SK-N-SH treated with all-trans-retinoic acid at 6 μM for 48 hours (cell line): ENCODE measurements at regions not wholly inside any gene's neighbourhood (a gene's known extent, or its start where the extent isn't known, plus 50 kb on each side); places are given as distances from the start of the nearest gene placed in this dataset.

Experiments
- ATAC-seq: fragments of 200-7000 bp; cut with Tn5 transposase; 3 replicates; pipeline ENCODE4 v1.9.1; 2020; ENCODE audit warnings: mild to moderate bottlenecking, moderate library complexity
- ARNTL ChIP-seq: fragments of 450-650 bp; formaldehyde crosslinking; IDR thresholded peaks from 2 replicates; pipeline ENCODE4 v1.5.0; 2020; ENCODE audit warnings: low read depth, mild to moderate bottlenecking, moderate library complexity, borderline replicate concordance
- BACH2 ChIP-seq: fragments of 250-450 bp; sonication (Bioruptor Pico); IDR thresholded peaks from 2 replicates; pipeline ENCODE4 v1.9.0; 2021; ENCODE audit warnings: mild to moderate bottlenecking, borderline replicate concordance
- CSDC2 ChIP-seq: fragments of 250-450 bp; sonication (Bioruptor Pico); IDR thresholded peaks from 2 replicates; pipeline ENCODE4 v1.5.0; 2020; ENCODE audit warnings: mild to moderate bottlenecking, moderate library complexity
- CSRNP3 ChIP-seq: fragments of 250-450 bp; sonication (Bioruptor Pico); IDR thresholded peaks from 2 replicates; pipeline ENCODE4 v1.5.1; 2021; ENCODE audit warnings: mild to moderate bottlenecking, moderate library complexity
- ESRRG ChIP-seq: fragments of 250-450 bp; sonication (Bioruptor Pico); IDR thresholded peaks from 2 replicates; pipeline ENCODE4 v1.6.1; 2021; ENCODE audit warnings: mild to moderate bottlenecking
- GLIS3 ChIP-seq: fragments of 250-450 bp; sonication (Bioruptor Pico); IDR thresholded peaks from 2 replicates; pipeline ENCODE4 v1.5.0; 2020; ENCODE audit warnings: mild to moderate bottlenecking, moderate library complexity
- ISL1 ChIP-seq: fragments of 250-450 bp; sonication (Bioruptor Pico); IDR thresholded peaks from 2 replicates; pipeline ENCODE4 v2.1.2; 2022; ENCODE audit warnings: mild to moderate bottlenecking, moderate library complexity
- OSR1 ChIP-seq: fragments of 250-450 bp; sonication (Bioruptor Pico); IDR thresholded peaks from 2 replicates; pipeline ENCODE4 v1.8.0; 2022; ENCODE audit warnings: moderate library complexity, mild to moderate bottlenecking, inconsistent platforms
- PATZ1 ChIP-seq: fragments of 250-450 bp; sonication (Bioruptor Pico); IDR thresholded peaks from 2 replicates; pipeline ENCODE4 v1.8.0; 2020; ENCODE audit warnings: mild to moderate bottlenecking, moderate library complexity, borderline replicate concordance
- POU6F1 ChIP-seq: fragments of 250-450 bp; sonication (Bioruptor Pico); IDR thresholded peaks from 2 replicates; pipeline ENCODE4 v1.8.0; 2021; ENCODE audit warnings: low read depth, mild to moderate bottlenecking, moderate library complexity, borderline replicate concordance
- PPARA ChIP-seq: fragments of 250-450 bp; sonication (Bioruptor Pico); IDR thresholded peaks from 2 replicates; pipeline ENCODE4 v1.5.0; 2020; ENCODE audit warnings: mild to moderate bottlenecking, borderline replicate concordance
- RARB ChIP-seq: fragments of 250-450 bp; sonication (Bioruptor Pico); IDR thresholded peaks from 2 replicates; pipeline ENCODE4 v1.8.0; 2021; ENCODE audit warnings: mild to moderate bottlenecking, moderate library complexity
- SNAI2 ChIP-seq: fragments of 250-450 bp; sonication (Bioruptor Pico); IDR thresholded peaks from 2 replicates; pipeline ENCODE4 v1.5.0; 2020; ENCODE audit warnings: mild to moderate bottlenecking, moderate library complexity
- TOX ChIP-seq: fragments of 250-450 bp; sonication (Bioruptor Pico); IDR thresholded peaks from 2 replicates; pipeline ENCODE4 v1.8.0; 2021; ENCODE audit warnings: mild to moderate bottlenecking, moderate library complexity, borderline replicate concordance
- TSHZ2 ChIP-seq: fragments of 250-450 bp; sonication (Bioruptor Pico); IDR thresholded peaks from 2 replicates; pipeline ENCODE4 v1.5.0; 2020; ENCODE audit warnings: mild to moderate bottlenecking, moderate library complexity
- ZC3H10 ChIP-seq: fragments of 250-450 bp; sonication (Bioruptor Pico); IDR thresholded peaks from 2 replicates; pipeline ENCODE4 v1.5.1; 2021; ENCODE audit warnings: mild to moderate bottlenecking, moderate library complexity
- ZNF565 ChIP-seq: fragments of 450-650 bp; formaldehyde crosslinking; conservative IDR thresholded peaks from 2 replicates; pipeline ENCODE4 v1.5.0; 2020; ENCODE audit warnings: low read depth, mild to moderate bottlenecking, moderate library complexity
- ZNF70 ChIP-seq: fragments of 450-650 bp; formaldehyde crosslinking; IDR thresholded peaks from 2 replicates; pipeline ENCODE4 v1.5.0; 2020; ENCODE audit warnings: mild to moderate bottlenecking, moderate library complexity
- ZNF8 ChIP-seq: fragments of 450-650 bp; formaldehyde crosslinking; IDR thresholded peaks from 2 replicates; pipeline ENCODE4 v1.5.0; 2020; ENCODE audit warnings: mild to moderate bottlenecking, moderate library complexity

GRCh38 chr15:31579282-31579681 lies 252.6 kb downstream of the KLF13 start:
- TF ChIP-seq PPARA (CRISPR knock-in tag) = no peak
- no peak for TF ChIP-seq ARNTL (CRISPR knock-in tag)
- TF ChIP-seq OSR1 (CRISPR knock-in tag) = no peak
- TF ChIP-seq ESRRG = no peak
- TF ChIP-seq ZNF565 (CRISPR knock-in tag) = no peak
- no peak for TF ChIP-seq CSRNP3
- no peak for TF ChIP-seq ZC3H10 (CRISPR knock-in tag)
- no peak for TF ChIP-seq BACH2 (CRISPR knock-in tag)
- no peak for TF ChIP-seq POU6F1 (CRISPR knock-in tag)
- no peak for TF ChIP-seq PATZ1 (CRISPR knock-in tag)
- TF ChIP-seq TSHZ2 (CRISPR knock-in tag) = no peak
- ATAC-seq = no peak

GRCh38 chr15:31579976-31580375 lies 253.3 kb downstream of the KLF13 start:
- TF ChIP-seq TOX (CRISPR knock-in tag) = no peak
- ATAC-seq = no peak

GRCh38 chr15:31584195-31584594 lies 257.6 kb downstream of the KLF13 start:
- ATAC-seq = no peak
- TF ChIP-seq SNAI2 (CRISPR knock-in tag) (no peak), ZNF8 (CRISPR knock-in tag) (no peak), TSHZ2 (CRISPR knock-in tag) (no peak), BACH2 (CRISPR knock-in tag) (no peak), CSDC2 (CRISPR knock-in tag) (no peak), ZC3H10 (CRISPR knock-in tag) (no peak), ISL1 (CRISPR knock-in tag) (no peak), GLIS3 (CRISPR knock-in tag) (no peak), ZNF70 (CRISPR knock-in tag) (no peak), RARB (CRISPR knock-in tag) (no peak), ARNTL (CRISPR knock-in tag) (no peak), CSRNP3 (no peak)
- TF ChIP-seq, all 23 proteins: peak for 0
